Renal cortex interstitium (tissue), 11 donors: ENCODE measurements at regions not wholly inside any gene's neighbourhood (a gene's known extent, or its start where the extent isn't known, plus 50 kb on each side); places are given as distances from the start of the nearest gene placed in this dataset.

ENCODE experiments used
- DNase-seq, 11 donors: peaks; one replicate each; pipeline ENCODE4 v3.0.0-alpha.2; 2013; ENCODE audit warnings: low read depth in 9 of 11, low spot score in 4 of 11; ENCODE audit errors: extremely low read depth in 1 of 11

DNA sequence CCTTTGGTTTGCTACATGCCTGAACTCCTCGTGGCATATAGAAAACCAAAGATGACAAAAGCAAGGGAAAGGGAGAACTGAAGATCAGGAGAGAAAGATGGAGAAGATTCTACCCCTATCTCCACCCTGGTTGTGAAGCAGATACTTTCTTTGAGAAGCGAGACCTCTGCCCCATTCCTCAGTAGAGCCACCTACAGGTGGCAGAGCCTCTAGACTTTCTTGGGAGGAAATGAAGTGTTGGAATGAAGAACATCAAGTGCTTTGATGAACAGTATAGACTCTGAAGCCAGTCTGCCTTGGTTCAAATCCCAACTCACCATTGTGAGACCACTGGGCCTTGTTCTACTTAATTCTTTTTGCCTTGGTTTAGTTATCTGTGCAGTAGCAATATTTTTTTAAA lies 348.8 kb upstream of the ETAA1 start:
- no peak for DNase-seq

DNA sequence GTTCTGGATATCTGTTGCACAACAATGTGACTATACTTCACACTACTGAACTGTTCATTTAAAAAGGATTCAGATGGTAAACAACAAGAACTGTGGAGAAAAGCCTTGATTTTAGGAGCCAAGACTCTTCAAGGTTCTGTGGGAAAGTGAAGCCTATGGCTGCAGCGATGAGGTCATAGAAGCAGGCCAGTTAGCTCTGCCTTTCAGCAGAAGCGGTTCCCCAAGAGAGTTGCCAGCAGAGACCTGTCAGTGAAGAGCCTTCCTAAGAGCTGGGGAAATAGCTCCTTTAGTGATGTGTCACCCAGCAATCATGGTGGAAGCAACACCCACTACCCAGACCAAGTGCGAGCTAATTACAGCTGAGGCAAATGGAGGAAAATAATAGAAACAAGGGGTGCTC lies 346.5 kb upstream of the ETAA1 start:
- no peak for DNase-seq

DNA sequence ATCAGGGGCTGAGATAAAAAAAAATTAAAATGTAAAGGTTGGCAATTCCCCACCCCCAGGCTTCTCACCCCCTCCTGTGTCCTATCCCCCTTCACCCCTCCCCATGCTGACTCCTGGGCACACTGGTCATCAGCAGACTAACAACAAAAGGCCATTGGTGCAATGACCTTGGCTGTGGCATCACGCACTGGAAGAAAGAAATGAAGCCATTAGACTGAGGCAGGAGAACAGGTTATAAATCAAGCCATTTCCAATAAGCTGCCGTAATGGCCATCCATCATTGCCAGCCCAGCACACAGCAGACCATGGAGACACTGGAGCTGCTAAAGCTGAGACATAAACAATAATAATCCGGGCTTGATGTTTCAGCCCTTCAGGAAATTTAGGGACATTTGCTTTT lies 342.4 kb upstream of the ETAA1 start:
- peak in 2 of 11 donors; percentile 52 to 64 for DNase-seq

DNA sequence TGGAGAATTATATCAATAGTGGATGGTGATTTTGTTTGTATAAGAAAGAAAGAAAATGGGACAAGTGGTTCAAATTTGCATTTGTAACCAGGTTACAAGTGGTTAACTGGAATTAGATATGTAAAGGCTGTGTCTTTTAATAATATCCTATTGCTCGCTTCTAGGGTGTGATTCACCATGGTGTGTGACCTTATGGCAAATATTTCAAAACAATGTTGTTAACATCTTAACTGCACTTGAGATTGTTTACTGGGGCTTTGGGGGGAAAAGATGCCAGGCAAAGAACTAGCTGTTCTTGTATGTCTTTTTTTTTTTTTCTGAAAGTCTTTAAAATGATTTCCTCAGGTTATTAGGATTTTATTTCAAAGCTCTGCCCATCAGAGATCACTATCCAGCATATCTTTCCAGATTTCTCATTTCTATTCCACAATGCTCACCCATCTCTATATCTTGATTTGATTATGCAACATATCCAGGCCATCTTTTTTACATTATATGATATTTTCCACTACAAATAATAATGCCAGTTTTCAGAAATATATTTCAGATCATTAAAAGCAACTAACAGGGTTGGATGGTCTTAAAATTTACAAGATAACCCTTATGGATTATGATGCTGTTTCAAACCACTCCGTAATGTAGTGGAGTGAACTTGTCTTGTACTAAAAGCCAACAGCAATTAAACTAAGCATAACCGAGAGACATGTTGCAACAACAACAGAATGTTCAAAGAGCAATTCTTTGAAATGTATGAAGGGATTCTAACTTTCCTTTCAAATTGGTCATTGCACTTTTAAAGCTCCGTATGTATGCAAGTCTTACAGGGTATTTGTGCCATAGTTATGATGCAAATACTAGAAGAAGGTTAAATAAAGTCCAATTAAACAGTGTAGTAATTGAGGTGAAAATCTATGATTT lies 341.5 kb upstream of the ETAA1 start:
- DNase-seq, result no peak

DNA sequence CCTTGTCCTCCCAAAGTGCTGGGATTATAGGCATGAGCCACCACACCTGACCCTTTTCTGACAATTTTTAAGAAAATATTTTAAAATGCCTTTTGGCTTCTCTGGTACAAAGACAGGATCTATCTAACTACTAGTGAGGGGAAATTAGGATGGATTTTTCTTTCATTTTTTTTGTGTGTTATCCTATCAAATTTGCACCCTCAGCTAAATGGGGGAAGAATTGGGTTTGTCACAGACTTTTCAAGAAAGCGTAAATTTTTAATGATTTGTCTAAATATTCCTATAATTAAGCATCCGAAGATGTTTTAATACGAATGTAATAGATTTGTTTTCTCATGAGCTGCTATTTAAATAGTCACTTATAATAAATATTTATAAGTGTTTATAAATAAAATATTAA lies 340.0 kb upstream of the ETAA1 start:
- no peak for DNase-seq

DNA sequence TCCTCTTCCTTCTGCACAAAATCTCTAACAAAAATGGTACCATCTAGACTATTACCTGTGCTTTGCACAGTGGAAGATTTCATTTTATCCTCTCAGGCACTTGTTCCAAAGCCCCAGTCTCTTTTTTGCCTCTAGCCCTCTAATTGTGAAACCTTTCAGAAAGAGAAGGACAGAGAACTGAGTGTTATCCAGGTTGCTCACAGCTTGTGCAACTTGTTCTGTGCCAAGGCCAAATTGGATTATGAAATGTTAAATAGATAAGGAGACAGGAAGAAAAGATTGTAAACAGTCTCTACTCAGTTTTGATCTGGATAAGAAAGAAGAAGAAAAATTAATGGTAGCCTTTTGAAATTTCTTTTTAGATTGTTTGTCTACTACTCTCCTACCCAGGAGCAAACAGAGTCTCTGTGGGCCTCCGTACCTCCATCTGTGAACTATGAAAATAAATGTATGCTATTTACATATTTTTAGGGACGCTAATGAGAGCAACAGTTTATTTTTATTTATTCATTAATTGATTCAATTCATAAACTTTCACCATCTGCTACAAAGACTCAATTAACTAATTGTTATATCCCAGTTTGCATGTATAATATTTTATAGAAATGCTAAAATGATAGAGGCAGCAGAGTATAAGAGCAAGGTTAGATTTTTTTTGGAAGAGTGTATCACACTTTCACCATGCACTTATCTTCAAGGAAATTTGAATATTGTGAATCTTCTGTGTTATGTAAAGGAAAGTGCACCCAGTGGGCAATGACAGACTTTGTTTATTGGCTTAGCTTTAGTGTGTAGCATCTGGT lies 339.0 kb upstream of the ETAA1 start:
- no peak for DNase-seq

DNA sequence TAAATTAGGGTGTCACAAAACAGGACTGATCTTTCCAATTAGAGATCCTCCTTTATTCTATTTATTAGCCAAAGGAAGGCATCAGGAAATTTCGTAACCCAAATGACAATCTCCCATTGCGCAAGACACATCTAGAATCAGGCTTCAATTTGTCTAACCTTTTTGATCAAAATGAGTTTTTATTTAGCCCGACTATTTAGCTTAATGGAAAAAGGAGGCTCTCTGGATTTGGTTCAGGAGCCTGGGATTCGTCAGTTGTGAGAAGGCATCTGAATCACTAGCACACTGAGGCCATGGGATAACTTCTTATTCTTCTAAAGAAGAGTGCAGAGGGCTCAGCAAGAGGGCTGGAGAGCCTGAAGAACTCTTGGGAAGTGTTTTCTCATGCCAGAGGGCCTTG lies 332.1 kb upstream of the ETAA1 start:
- no peak for DNase-seq

DNA sequence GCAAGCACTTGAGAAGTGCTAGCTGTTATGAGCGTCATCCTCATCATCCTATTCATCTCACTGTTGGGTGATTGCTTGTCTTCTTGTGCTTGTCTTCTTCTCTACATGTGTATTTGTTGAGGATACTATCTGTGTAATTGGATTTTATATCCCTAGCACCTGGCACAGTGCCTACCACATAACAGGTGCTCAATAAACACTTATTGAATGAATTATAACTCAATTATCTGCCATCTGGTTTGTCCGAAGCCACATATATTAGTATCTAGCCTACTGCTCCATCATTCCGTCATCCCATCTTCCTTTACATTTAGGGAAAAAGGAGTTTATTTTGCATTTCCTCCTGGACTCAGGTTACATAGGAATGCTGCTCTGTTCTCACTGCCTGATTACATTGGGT lies 330.4 kb upstream of the ETAA1 start:
- no peak for DNase-seq

DNA sequence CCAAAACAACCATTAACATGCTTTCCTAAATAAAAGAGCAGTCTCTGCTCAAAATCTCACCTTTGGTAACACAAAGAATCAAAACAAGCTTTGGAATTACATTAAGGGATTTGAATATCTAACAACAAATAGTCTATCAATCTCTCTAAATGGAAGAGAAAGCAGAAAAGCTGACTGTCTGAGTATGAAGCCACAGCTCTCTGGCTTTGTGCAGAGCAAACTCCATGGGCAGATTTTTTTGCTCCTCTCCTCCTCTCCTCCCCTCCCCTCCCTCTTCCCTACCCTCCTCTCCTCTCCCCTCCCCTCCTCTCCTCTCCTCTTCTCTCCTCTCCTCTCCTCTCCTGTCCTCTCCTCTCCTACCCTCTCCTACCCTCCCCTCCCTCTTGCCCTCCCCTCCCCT lies 329.5 kb upstream of the ETAA1 start:
- no peak for DNase-seq

DNA sequence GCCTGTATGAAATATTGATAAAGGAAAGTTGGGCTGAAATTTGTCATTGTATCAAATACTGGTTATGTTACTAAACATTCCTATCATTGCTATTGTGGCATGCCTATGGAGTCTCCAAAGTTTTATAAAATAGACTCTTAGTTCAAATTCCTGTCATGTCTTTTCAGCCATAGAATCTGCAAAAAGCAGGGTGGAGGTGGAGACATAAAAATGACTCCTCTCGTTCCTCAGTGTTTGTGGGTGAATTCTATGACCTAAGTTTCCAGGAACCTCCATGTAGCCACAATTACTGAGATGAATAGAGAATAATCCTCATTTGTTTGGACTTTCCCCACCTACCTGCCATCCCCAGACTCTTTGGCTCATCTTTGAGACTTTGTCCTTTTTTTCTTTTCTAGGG lies 326.3 kb upstream of the ETAA1 start:
- no peak for DNase-seq

DNA sequence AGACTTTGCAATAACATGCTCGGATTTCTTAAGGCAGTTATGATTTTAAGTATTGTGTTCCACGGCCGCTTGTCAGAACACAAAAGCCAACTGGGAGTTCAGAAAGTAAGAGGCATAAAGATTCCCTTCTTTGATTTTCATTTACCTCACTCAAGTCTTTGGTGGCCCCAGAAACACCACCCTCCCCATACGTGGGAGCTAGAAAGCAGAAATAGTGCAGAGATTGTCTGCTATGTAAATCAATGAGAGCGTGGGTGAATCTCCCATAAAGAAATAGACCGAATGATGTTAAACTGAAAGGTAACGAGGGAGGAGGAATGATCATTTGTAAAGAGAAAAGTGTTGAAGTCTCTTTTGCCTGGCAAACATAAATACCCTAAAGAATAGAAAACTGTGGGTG lies 322.1 kb upstream of the ETAA1 start:
- no peak for DNase-seq

DNA sequence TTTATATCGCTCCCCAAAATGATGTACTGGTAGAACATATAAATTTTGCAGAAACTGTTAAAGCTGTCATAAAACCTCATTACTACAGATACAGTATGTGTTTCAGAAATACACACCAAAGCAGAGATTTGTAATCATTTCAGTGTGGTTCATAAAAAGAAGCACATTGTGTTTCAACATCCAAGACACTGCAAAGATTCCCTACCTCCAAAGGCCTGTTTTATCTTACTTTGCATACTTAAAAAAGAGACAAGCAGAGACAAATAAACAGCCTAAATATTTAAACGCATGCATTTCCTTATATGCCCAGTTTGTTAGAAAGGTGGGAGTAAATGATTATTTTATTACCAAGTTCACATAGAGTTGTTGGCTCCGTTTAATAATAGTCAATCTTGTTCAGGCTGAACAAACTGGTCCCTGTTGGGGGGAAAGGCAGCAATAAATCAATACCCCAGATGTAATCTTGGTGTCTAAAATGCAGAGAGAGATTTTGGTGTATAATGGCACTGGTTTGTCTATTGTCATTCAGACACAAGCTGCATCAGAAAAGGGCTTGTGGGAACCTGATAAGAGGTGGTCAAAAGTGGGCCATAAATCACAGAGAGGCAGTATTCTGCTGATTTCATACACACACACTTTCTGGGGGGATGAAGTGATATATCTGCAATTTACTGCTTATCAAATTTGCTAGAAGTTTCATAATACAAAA lies 321.4 kb upstream of the ETAA1 start:
- DNase-seq, result no peak

DNA sequence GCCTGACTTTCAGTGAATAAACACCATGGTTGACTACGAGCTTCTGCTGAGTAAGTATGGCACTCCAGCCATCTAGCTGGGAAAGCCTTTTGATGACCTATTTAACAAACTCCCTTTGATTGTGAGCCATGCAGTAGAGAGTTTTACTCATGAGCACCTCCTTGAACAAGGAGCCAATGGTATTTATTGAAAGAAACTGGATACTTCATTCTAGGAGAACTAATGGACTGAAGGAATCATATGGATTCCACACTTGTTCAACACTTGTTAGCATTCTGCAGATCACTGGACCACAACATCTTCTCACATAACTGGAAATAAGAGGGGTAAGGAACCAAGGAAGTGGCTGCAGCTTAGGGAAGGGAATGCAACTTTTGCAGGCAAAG lies 320.9 kb upstream of the ETAA1 start:
- peak in 1 of 11 donors; percentile 36 for DNase-seq

DNA sequence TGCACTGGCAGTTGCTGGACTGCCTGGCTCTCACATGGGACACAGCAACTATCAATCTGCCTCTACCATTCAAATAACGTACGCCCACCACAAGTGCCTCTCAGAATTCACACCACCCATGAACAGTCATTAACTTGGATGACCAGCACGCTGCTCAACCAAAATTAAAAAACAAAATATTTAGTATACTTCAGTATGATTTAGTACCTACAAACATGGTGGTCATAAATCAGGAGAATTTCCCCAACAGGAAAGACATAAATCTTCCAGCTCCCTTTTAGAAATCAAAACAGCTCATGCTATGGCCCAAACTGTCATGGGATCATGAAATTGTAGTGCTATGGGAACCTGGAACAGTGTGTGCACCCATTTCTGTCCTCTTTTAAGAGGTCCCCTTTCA lies 317.4 kb upstream of the ETAA1 start:
- no peak for DNase-seq

DNA sequence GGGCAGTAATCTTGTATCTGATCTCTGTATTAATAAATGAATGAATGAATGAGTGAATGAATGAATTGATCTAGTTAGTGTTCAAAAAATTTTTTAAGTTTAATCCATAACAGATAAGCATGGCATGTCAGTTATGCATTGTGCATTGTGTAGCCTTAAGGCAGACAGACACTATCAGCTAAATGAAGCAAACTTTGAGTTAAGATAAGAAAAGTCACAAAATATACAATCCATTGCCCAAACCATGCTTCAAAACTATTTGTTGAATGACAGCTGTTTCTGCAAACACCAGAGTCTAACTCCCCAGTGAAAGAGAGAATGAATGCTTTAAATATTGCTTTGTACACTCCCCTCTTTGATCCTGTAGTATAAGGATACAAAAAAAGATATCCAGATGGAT lies 314.3 kb upstream of the ETAA1 start:
- DNase-seq, result no peak

DNA sequence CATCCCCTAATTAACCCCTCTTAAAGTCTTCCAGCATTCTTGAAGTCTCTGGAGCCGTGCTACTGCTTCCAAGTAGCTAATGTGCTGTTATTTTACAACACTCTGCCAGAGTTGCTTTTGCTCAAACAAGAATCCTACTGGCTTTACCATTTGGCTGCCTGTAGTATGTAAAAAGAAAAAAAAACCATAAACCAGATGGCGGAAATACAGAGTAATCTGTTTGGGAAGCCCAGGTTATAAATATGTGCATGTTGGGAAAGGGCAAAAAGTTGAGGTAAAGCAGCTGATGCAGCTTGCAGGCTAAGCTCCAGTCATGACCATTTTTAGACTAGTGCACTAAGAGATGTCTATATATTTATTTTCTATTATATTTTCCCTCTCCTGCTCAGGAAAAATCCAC lies 313.2 kb upstream of the ETAA1 start:
- DNase-seq, result peak in 4 of 11 donors; percentile 56 to 81 (median 70)

DNA sequence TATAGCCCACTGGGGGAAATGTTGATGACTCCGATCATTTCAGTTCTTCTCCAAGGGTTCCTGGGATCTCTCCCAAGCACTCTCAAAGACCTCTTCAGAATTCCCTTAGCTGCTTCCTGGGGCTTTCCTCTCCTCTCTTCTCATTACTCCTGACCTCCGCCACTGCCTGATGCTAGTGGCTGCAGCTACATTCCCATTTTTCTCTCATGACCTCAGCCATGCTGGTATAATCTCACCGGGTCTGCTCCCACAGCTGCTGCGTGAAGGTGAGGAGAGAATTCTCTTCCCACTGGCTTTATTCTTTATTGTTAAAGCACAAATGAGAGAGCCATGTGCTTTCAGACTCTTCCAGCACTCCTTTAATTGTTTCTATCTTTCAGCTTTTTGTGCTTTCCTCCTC lies 312.0 kb upstream of the ETAA1 start:
- no peak for DNase-seq

DNA sequence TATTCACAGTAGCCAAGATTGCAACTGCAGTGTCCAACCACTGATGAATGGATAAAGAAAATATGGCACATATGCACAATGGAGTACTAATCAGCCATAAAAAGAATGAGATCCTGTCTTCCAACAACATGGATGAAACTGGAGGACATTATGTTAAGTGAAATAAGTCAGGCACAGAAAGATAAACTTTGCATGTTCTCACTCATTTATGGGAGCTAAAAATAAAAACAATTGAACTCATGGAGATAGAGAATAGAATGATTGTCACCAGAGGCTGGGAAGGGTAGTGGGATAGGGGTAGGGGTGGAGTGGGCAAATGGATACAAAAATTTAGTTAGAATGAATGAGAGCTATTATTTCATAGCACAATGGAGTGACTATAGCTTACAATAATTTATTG lies 305.5 kb upstream of the ETAA1 start:
- no peak for DNase-seq

DNA sequence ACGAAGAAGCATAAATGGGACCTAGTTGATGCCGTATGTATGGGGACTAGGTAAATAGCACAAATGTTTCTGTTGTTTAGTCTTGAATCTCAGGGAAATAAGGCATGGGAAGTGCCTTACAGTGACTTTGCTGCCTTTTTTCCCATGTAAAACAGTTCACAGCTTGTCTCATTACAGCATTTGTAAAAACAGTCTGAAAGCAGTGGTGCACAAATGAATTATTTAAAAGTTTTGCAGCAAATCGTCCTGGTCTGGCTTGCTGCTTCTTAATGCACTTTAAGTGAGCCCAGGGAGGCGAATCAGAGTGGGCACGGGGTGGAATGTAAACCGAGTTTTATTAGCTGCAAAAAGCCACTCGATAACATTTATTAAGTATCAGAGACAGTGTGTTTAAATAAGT lies 302.0 kb upstream of the ETAA1 start:
- DNase-seq, result no peak

DNA sequence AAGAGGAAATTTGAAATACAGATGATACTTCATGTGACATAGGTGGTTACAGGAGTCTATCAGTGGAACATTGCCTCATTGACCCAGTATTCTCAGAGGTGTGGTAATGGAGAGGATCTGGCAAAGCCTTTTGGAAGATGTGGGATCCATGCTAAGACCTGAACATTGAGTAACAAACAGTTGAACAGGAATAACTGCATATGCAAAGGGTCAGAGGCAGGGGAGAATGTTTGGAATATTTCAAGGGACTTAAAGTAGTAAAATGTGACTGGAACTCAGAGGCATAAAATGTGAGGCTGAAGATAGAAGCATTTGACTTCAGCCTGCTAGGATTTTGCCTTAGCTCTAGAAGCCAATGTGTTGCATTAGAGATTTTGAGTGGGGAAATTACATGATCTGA lies 300.2 kb upstream of the ETAA1 start:
- DNase-seq, result no peak
